Hepatocyte (in vitro differentiated cells): ENCODE measurements at regions not wholly inside any gene's neighbourhood (a gene's known extent, or its start where the extent isn't known, plus 50 kb on each side); places are given as distances from the start of the nearest gene placed in this dataset.

ENCODE experiments used
- DNase-seq: peaks from one replicate; pipeline ENCODE4 v3.0.0-alpha.2; 2016; ENCODE audit warnings: low spot score
- H2AFZ ChIP-seq: fragments of 200-600 bp; sonication (generic); 2 replicates; pipeline ENCODE4 v1.6.0; 2016; ENCODE audit warnings: antibody characterized with exemption, mild to moderate bottlenecking
- H3K27ac ChIP-seq: fragments of 200-600 bp; sonication (generic); 2 replicates; pipeline ENCODE4 v1.5.1; 2016; ENCODE audit warnings: mild to moderate bottlenecking
- H3K27me3 ChIP-seq: fragments of 200-600 bp; sonication (generic); 2 replicates; pipeline ENCODE4 v1.6.1; 2016
- H3K36me3 ChIP-seq: fragments of 200-600 bp; sonication (generic); replicated peaks from 2 replicates; pipeline ENCODE4 v1.5.1; 2016; ENCODE audit warnings: low read depth; ENCODE audit not compliant: insufficient read depth
- H3K4me1 ChIP-seq: fragments of 200-600 bp; sonication (generic); 2 replicates; pipeline ENCODE4 v1.5.1; 2016; ENCODE audit warnings: mild to moderate bottlenecking, moderate library complexity; ENCODE audit not compliant: insufficient read depth
- H3K4me2 ChIP-seq: fragments of 200-600 bp; sonication (generic); 2 replicates; pipeline ENCODE4 v1.6.0; 2016
- H3K4me3 ChIP-seq: fragments of 200-600 bp; sonication (generic); 2 replicates; pipeline ENCODE4 v1.5.1; 2016; ENCODE audit warnings: mild to moderate bottlenecking
- H3K79me2 ChIP-seq: fragments of 200-600 bp; sonication (generic); 2 replicates; pipeline ENCODE4 v1.6.0; 2017; ENCODE audit warnings: mild to moderate bottlenecking
- H3K9me2 ChIP-seq: fragments of 200-600 bp; sonication (generic); replicated peaks from 2 replicates; pipeline ENCODE4 v1.6.0; 2017; ENCODE audit warnings: mild to moderate bottlenecking; ENCODE audit not compliant: insufficient read depth
- H3K9me3 ChIP-seq: fragments of 200-600 bp; sonication (generic); 2 replicates; pipeline ENCODE4 v1.5.1; 2016; ENCODE audit warnings: low read depth, mild to moderate bottlenecking
- H4K20me1 ChIP-seq: fragments of 200-600 bp; sonication (generic); 2 replicates; pipeline ENCODE4 v1.6.0; 2016; ENCODE audit warnings: mild to moderate bottlenecking; ENCODE audit not compliant: insufficient read depth, poor library complexity, severe bottlenecking
- CTCF ChIP-seq: fragments of 200-600 bp; sonication (generic); IDR thresholded peaks from 2 replicates; pipeline ENCODE4 v1.5.1; 2016; ENCODE audit warnings: antibody characterized with exemption, mild to moderate bottlenecking; ENCODE audit not compliant: poor library complexity
- EZH2 ChIP-seq: fragments of 200-600 bp; sonication (generic); IDR thresholded peaks from 2 replicates; pipeline ENCODE4 v1.6.1; 2016; ENCODE audit warnings: antibody characterized with exemption, mild to moderate bottlenecking, borderline replicate concordance
- EZH2phosphoT487 ChIP-seq: fragments of 200-600 bp; sonication (generic); IDR thresholded peaks from one replicate; pipeline ENCODE4 v1.6.1; 2018; ENCODE audit warnings: antibody characterized with exemption, mild to moderate bottlenecking, low read depth, moderate library complexity; ENCODE audit not compliant: unreplicated experiment, severe bottlenecking
- WGBS: methylation state at CpG from one replicate; pipeline ENCODE4 v1.1.6; 2016; ENCODE audit warnings: low lambda C conversion rate; ENCODE audit errors: missing lambda C conversion rate; 5-methylcytosine and 5-hydroxymethylcytosine counted together

GRCh38 chr6:151176911-151177770 is 62.6 kb upstream of the AKAP12 start:
- no peaks in the 10 kb centered on the region for H3K4me1 ChIP-seq
- WGBS: 81% methylated on average over 2 of the region's 2 CpGs
- H4K20me1 ChIP-seq: no peaks in the 10 kb centered on the region
- H3K9me3 ChIP-seq: no peaks in the 10 kb centered on the region
- H3K36me3 ChIP-seq: no peaks in the 10 kb centered on the region
- H3K9me2 ChIP-seq: no peaks in the 10 kb centered on the region
- H2AFZ ChIP-seq: no peak overlapping the region
- H3K27ac ChIP-seq: no peak overlapping the region
- H3K4me2 ChIP-seq: no peak overlapping the region
- no peak overlapping the region for H3K4me3 ChIP-seq
- no peaks in the 10 kb centered on the region for H3K79me2 ChIP-seq
- TF ChIP-seq EZH2phosphoT487: no peak
- no peak for TF ChIP-seq EZH2
- no peak for TF ChIP-seq CTCF
- H3K27me3 ChIP-seq: no peaks in the 10 kb centered on the region
- DNase-seq: no peak

GRCh38 chr6:151178373-151178772 is 61.4 kb upstream of the AKAP12 start:
- Histone ChIP-seq H3K4me3 (no peak overlapping the region), H3K79me2 (no peaks in the 10 kb centered on the region), H3K4me1 (no peaks in the 10 kb centered on the region), H3K27me3 (no peaks in the 10 kb centered on the region), H3K9me2 (no peaks in the 10 kb centered on the region), H3K27ac (no peak overlapping the region), H3K4me2 (no peak overlapping the region), H2AFZ (no peak overlapping the region), H4K20me1 (no peaks in the 10 kb centered on the region), H3K36me3 (no peaks in the 10 kb centered on the region), H3K9me3 (no peaks in the 10 kb centered on the region)
- TF ChIP-seq EZH2phosphoT487: no peak
- no peak for TF ChIP-seq EZH2
- TF ChIP-seq CTCF: no peak
- no peak for DNase-seq
- 93% methylated on average over 3 of the region's 3 CpGs for WGBS

- Histone ChIP-seq H3K27ac (no peak overlapping the region), H3K79me2 (no peaks in the 10 kb centered on the region), H4K20me1 (no peaks in the 10 kb centered on the region), H3K9me3 (no peaks in the 10 kb centered on the region), H3K9me2 (no peaks in the 10 kb centered on the region), H3K4me2 (no peak overlapping the region), H3K36me3 (no peaks in the 10 kb centered on the region), H2AFZ (no peak overlapping the region), H3K4me3 (no peak overlapping the region), H3K27me3 (no peaks in the 10 kb centered on the region), H3K4me1 (no peaks in the 10 kb centered on the region)
- TF ChIP-seq CTCF: no peak
- no peak for TF ChIP-seq EZH2
- no peak for TF ChIP-seq EZH2phosphoT487
- WGBS: 94% methylated on average over 2 of the region's 2 CpGs
- DNase-seq: no peak
Measured at GRCh38 chr6:151179321-151179720, 60.4 kb upstream of the AKAP12 start.
